ENCODE measurements at regions not wholly inside any gene's neighbourhood (a gene's known extent, or its start where the extent isn't known, plus 50 kb on each side); places are given as distances from the start of the nearest gene placed in this dataset.
"Not testable (repeated sequence)": the region's sequence is repeated elsewhere in the genome, so short reads cannot be mapped to it uniquely, and the experiment has no call there.

DNA sequence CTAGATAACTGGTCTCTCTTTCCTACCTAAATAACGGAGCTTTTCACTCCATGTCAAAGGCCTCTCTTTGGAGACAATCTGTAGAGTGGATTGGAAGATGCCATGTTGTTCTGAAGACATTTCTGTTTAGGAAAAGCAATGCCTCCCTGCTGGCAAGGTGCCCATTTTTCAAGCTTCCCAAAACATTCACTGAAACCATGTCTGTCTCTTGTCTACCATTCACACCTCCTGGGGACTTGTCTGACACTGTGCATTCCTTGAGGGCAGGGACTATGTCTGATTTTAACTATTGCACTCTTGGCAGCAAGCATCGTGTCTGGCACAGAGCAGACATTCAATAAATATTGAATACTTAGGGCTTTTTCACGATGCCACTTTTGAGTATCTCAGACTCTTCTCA lies 528.9 kb upstream of the NRP1 start:
- Histone ChIP-seq H3K9ac (no peak overlapping the region), H3K4me1 (0 out of 20 replicates have a peak, but pooled peaks cover 0 to 5% (median 0%) of the 10 kb centered on the region in 10 experiments), H3K4me2 (no peak overlapping the region), H3K27ac (no peak overlapping the region), H3K4me3 (no peak overlapping the region), H4K20me1 (no peaks in the 10 kb centered on the region), H3K36me3 (no peaks in the 10 kb centered on the region), H3K27me3 (no peaks in the 10 kb centered on the region), H3K9me3 (replicated peaks in 1 of 11) (no peaks in the 10 kb centered on the region)
- TF ChIP-seq Cebpa-rat (IDR thresholded peaks at IDR 0.05) = no peak

DNA sequence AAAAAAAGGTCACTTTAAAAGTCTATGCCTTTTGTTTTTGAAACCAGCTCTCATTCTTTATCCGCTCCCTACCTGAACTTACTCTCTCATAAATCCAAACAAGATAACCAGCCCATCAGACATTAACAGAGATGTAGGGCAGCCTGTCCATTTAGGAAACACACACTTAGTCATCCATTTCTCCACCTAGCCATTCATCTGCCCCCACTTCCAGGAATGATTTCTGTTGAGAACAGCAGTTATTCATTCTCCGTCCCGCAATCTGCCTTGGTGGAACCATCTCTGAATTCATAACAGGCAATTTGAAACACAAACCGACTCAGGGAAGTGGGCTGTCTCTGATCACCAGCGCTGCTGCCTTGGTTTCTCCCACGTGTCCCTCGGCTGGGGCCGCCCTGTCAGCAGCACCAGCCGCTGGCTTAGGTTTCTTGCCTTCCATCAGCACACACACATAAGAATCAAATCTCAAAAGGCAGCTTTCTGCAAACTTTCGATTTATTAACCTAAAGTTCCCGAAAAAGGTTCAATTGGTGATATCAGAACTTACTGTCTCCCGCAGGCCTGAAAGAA lies 528.2 kb upstream of the NRP1 start:
- no peak for TF ChIP-seq Cebpa-rat (IDR thresholded peaks at IDR 0.05)
- H3K9ac ChIP-seq = no peak overlapping the region
- H3K4me3 ChIP-seq = no peak overlapping the region
- H3K36me3 ChIP-seq = no peaks in the 10 kb centered on the region
- H3K4me1 ChIP-seq = 0 out of 20 replicates have a peak, but pooled peaks cover 0 to 5% (median 0%) of the 10 kb centered on the region in 10 experiments
- no peaks in the 10 kb centered on the region for H4K20me1 ChIP-seq
- H3K4me2 ChIP-seq = no peak overlapping the region
- H3K27ac ChIP-seq = no peak overlapping the region
- no peaks in the 10 kb centered on the region for H3K9me3 ChIP-seq (replicated peaks in 1 of 11)
- no peaks in the 10 kb centered on the region for H3K27me3 ChIP-seq

DNA sequence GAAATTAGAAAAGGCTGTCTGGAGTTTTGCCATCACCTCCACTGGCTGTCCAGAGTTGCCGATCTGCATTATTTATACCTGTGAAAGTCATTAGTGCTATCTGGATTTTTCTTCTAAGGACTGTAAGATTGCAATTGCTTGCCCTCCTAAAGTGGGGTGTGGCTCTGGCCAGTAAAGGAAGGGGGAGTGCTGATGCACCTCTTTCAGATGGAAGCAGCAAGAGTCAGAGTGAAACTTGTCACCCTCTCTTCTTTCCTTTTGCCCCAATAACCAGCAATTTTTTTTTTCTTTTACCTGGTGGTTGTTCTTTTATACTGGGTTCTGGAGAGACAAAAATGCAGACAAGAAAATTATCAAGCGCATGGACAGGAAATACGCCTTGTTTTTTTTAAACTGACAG lies 527.4 kb upstream of the NRP1 start:
- no peak overlapping the region for H3K27ac ChIP-seq
- no peaks in the 10 kb centered on the region for H4K20me1 ChIP-seq
- H3K9me3 ChIP-seq (replicated peaks in 1 of 11) = no peaks in the 10 kb centered on the region
- H3K4me1 ChIP-seq = 0 out of 20 replicates have a peak, but pooled peaks cover 0 to 5% (median 0%) of the 10 kb centered on the region in 10 experiments
- no peaks in the 10 kb centered on the region for H3K36me3 ChIP-seq
- H3K4me2 ChIP-seq = no peak overlapping the region
- H3K4me3 ChIP-seq = no peak overlapping the region
- H3K27me3 ChIP-seq = no peaks in the 10 kb centered on the region
- H3K9ac ChIP-seq = no peak overlapping the region
- TF ChIP-seq Cebpa-rat (IDR thresholded peaks at IDR 0.05) = no peak

DNA sequence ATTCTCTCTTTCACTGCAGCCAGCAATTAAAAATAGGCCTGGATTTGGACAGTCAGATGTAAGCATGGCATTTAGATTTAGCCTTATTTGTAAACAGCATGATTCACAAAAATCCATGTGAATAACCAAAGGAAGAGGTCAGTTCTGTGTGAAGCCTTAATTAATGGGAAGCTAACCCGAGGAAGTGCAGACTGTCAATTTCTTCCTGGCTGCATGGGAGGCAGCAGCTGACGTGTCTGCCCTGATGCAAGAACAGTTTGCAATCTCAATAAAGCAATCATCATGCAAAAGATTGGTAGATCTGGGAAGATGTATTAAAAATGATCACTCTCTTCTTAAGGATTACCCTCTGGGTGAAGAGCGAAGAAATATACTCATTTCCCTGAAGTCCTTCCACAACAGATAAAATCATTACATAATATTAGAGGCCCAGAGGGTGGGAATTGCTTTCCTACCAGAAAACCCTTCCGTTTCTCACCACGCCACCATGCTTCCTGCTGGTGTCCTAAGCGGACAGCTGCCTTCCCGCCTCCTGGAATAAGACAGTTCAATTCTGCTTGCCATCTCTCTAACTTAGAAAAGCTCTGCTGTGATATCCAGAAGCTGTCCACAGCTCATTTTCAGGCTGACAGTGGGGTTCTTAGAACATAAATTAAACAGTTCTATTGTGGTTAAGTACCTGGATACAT lies 526.7 kb upstream of the NRP1 start:
- Histone ChIP-seq H3K9me3 (replicated peaks in 1 of 11) (no peaks in the 10 kb centered on the region), H3K9ac (no peak overlapping the region), H3K4me2 (no peak overlapping the region), H3K4me3 (no peak overlapping the region), H4K20me1 (no peaks in the 10 kb centered on the region), H3K27ac (no peak overlapping the region), H3K36me3 (no peaks in the 10 kb centered on the region), H3K27me3 (no peaks in the 10 kb centered on the region), H3K4me1 (0 out of 20 replicates have a peak, but pooled peaks cover 0 to 5% (median 0%) of the 10 kb centered on the region in 10 experiments)
- no peak for TF ChIP-seq Cebpa-rat (IDR thresholded peaks at IDR 0.05)

DNA sequence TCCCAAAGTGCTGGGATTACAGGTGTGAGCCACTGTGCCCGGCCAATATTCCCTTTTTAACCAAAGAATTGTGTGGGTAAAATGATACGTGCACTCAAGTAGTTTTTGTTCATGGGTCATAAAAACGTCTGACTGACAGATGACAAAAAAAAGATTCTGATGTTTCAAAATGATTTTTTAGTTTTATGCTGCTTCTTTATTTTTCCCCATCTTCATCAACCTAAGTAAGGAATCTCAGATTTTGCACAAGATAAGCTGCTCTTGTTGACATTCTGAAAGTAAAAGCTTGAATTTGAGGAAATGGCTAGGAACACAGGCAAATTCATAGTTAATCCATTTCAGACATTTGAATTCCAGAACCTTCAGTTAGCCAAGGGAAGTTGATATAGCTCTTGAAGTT lies 526.1 kb upstream of the NRP1 start:
- Histone ChIP-seq H4K20me1 (no peaks in the 10 kb centered on the region), H3K4me1 (0 out of 20 replicates have a peak, but pooled peaks cover 0 to 5% (median 0%) of the 10 kb centered on the region in 10 experiments), H3K9me3 (replicated peaks in 1 of 11) (no peaks in the 10 kb centered on the region), H3K4me2 (no peak overlapping the region), H3K27me3 (no peaks in the 10 kb centered on the region), H3K36me3 (no peaks in the 10 kb centered on the region), H3K4me3 (no peak overlapping the region), H3K27ac (no peak overlapping the region), H3K9ac (no peak overlapping the region)
- TF ChIP-seq Cebpa-rat (IDR thresholded peaks at IDR 0.05) = no peak

DNA sequence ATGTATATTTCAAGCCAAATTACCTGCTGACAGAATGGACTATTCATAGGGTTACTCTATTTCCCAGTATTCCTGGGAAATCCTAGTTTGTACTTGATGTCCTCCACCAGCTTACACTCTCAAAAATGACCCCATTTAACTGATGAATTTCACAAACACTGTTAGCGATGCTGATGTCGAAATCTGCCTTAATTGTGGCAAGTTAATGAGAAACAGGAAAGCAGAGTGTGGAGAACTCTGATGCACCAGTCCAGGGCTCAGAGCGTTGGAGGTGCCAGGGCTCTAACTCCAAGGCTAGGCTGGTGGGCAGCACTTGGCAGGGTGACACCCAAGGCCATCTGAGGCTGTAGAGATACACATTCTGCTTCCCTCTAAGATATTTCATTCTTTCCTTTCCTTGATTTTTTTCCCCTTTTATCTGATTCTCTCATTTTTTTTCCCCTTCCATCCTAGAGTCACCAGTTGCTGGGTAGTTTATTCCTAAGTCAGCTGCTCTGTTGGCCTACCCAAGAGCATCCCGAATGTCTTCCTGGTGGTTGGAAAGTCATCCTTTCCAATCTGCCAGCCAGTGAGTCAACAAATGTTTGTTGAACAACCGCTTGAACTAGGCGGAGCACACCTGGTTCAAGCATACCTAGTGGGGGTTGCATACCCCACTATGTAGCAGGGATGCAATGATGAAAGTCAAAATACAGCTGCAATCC lies 525.0 kb upstream of the NRP1 start:
- Histone ChIP-seq H3K4me2 (no peak overlapping the region), H3K36me3 (no peaks in the 10 kb centered on the region), H3K9me3 (replicated peaks in 1 of 11) (no peaks in the 10 kb centered on the region), H3K9ac (no peak overlapping the region), H3K4me1 (0 out of 20 replicates have a peak, but pooled peaks cover 0 to 5% (median 0%) of the 10 kb centered on the region in 10 experiments), H4K20me1 (no peaks in the 10 kb centered on the region), H3K27ac (no peak overlapping the region), H3K27me3 (no peaks in the 10 kb centered on the region), H3K4me3 (no peak overlapping the region)
- peak in 1 of 11 experiments; percentile 39; a peak in 1 of 22 replicates for TF ChIP-seq Cebpa-rat (IDR thresholded peaks at IDR 0.05)

DNA sequence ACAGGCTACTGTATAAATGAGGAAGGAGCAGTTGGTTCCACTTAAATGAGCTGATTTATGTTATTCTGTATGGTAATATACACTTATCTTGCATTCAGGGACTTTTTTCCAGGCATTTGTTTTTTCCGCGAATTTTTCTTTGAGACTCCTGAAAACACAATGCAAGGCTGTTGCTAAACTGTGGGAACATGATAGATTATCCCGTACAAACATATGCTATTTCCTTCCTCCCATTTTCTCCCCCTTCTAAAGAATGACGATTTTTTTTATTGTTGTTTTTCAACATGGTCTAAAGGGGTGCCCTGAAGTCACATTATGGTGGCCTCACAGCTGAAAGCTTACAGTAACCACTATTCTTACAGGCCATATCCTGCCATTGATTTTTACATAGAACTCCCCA lies 523.9 kb upstream of the NRP1 start:
- Histone ChIP-seq H3K4me1 (0 out of 20 replicates have a peak, but pooled peaks cover 0 to 5% (median 0%) of the 10 kb centered on the region in 10 experiments), H4K20me1 (no peaks in the 10 kb centered on the region), H3K36me3 (no peaks in the 10 kb centered on the region), H3K4me2 (no peak overlapping the region), H3K9ac (no peak overlapping the region), H3K9me3 (replicated peaks in 1 of 11) (peaks cover 0 to 4% (median 0%) of the 10 kb centered on the region in 11 experiments; a peak in 1 of 22 replicates), H3K4me3 (no peak overlapping the region), H3K27me3 (no peaks in the 10 kb centered on the region), H3K27ac (no peak overlapping the region)
- no peak for TF ChIP-seq Cebpa-rat (IDR thresholded peaks at IDR 0.05)

DNA sequence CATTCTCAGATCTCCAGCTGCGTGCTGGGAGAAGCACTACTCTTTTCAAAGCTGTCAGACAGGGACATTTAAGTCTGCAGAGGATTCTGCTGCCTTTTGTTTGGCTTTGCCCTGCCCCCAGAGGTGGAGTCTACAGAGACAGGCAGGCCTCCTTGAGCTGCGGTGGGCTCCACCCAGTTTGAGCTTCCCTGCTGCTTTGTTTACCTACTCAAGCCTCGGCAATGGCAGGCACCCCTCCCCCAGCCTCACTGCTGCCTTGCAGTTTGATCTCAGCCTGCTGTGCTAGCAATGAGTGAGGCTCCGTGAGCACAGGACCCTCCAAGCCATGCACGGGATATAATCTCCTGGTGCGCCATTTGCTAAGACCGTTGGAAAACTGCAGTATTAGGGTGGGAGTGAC lies 518.8 kb upstream of the NRP1 start:
- not testable (repeated sequence) for H3K27ac ChIP-seq; H3K4me2 ChIP-seq; H3K27me3 ChIP-seq; H3K4me1 ChIP-seq; H3K36me3 ChIP-seq; H3K4me3 ChIP-seq; H3K9ac ChIP-seq; H4K20me1 ChIP-seq; H3K9me3 ChIP-seq (replicated peaks in 1 of 11)

DNA sequence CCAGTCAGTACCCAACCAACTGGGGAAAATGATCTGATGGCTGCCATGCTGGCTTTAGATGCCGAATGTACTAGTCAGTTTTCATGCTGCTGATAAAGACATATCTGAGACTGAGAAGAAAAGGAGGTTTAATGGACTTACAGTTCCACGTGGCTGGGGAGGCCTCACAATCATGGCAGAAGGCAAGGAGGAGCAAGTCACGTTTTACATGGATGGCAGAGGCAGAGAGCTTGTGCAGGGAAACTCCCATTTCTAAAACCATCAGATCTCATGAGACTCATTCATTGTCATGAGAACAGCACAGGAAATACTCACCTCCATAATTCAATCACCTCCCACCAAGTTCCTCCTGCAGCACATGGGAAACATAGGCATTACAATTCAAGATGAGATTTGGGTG lies 508.9 kb upstream of the NRP1 start:
- no peak overlapping the region for H3K4me3 ChIP-seq
- no peak overlapping the region for H3K27ac ChIP-seq
- H3K9me3 ChIP-seq (replicated peaks in 1 of 11) = peaks cover 8 to 29% (median 17%) of the 10 kb centered on the region in 11 experiments; a peak in 19 of 22 replicates
- H3K4me2 ChIP-seq = no peak overlapping the region
- H3K36me3 ChIP-seq = no peaks in the 10 kb centered on the region
- no peaks in the 10 kb centered on the region for H4K20me1 ChIP-seq
- no peak overlapping the region for H3K9ac ChIP-seq
- no peak for TF ChIP-seq Cebpa-rat (IDR thresholded peaks at IDR 0.05)
- H3K27me3 ChIP-seq = no peaks in the 10 kb centered on the region
- H3K4me1 ChIP-seq = no peaks in the 10 kb centered on the region

Data from BLaER1 treated with 17β-estradiol and CSF1 and Interleukin-3, amounts not matched to agents 10 nM and 100 nM (cell line).